Brain microvascular endothelial cell (primary cell): ENCODE measurements at regions not wholly inside any gene's neighbourhood (a gene's known extent, or its start where the extent isn't known, plus 50 kb on each side); places are given as distances from the start of the nearest gene placed in this dataset.

Experiments
- DNase-seq: peaks from one replicate; pipeline ENCODE4 v3.0.0-alpha.2; 2020
- H3K27ac ChIP-seq: fragments of 250-450 bp; sonication (Bioruptor Pico); 2 replicates; pipeline ENCODE4 v1.5.1; 2020; ENCODE audit warnings: mild to moderate bottlenecking, moderate library complexity
- H3K27me3 ChIP-seq: fragments of 250-450 bp; sonication (Bioruptor Pico); replicated peaks from 2 replicates; pipeline ENCODE4 v1.5.1; 2020; ENCODE audit warnings: mild to moderate bottlenecking
- H3K36me3 ChIP-seq: fragments of 250-450 bp; sonication (Bioruptor Pico); replicated peaks from 2 replicates; pipeline ENCODE4 v1.5.1; 2020; ENCODE audit warnings: mild to moderate bottlenecking
- H3K4me3 ChIP-seq: 2 replicates; pipeline ENCODE4 v1.5.1; 2011; ENCODE audit warnings: low read depth, mild to moderate bottlenecking, control low read depth, low read length, moderate library complexity
- CTCF ChIP-seq: IDR thresholded peaks from 2 replicates; pipeline ENCODE4 v1.5.1; 2011; ENCODE audit warnings: low read depth, mild to moderate bottlenecking, moderate library complexity, low read length, control low read depth, inconsistent platforms; ENCODE audit errors: missing control alignments
- in situ Hi-C: cut with HindIII; loops from 2 replicates; pipeline ENCODE4 v1.10.0; 2017; ENCODE audit warnings: low sequenced_read_pairs, low pct_ligation_motif_present

GRCh38 chr1:82263396-82263795, 462.7 kb downstream of the ADGRL2 start:
- Histone ChIP-seq H3K36me3 (no peaks in the 10 kb centered on the region), H3K27ac (no peak overlapping the region), H3K4me3 (no peak overlapping the region), H3K27me3 (no peaks in the 10 kb centered on the region)
- TF ChIP-seq CTCF = no peak
- in situ Hi-C loops = no loop called here
- DNase-seq = no peak

- no peak for TF ChIP-seq CTCF
- H3K27ac ChIP-seq = no peak overlapping the region
- no peak for DNase-seq
- no peaks in the 10 kb centered on the region for H3K36me3 ChIP-seq
- in situ Hi-C loops = no loop called here
- H3K27me3 ChIP-seq = no peaks in the 10 kb centered on the region
- no peak overlapping the region for H3K4me3 ChIP-seq
These were observed 459.9 kb downstream of the ADGRL2 start for GRCh38 chr1:82260666-82261065.

GRCh38 chr1:82260051-82260450, 459.3 kb downstream of the ADGRL2 start:
- no peak for TF ChIP-seq CTCF
- DNase-seq = no peak
- Histone ChIP-seq H3K36me3 (no peaks in the 10 kb centered on the region), H3K27ac (no peak overlapping the region), H3K27me3 (no peaks in the 10 kb centered on the region), H3K4me3 (no peak overlapping the region)
- in situ Hi-C loops = no loop called here

GRCh38 chr1:82258887-82259286, 458.2 kb downstream of the ADGRL2 start:
- TF ChIP-seq CTCF = no peak
- no peaks in the 10 kb centered on the region for H3K27me3 ChIP-seq
- H3K4me3 ChIP-seq = no peak overlapping the region
- no peak overlapping the region for H3K27ac ChIP-seq
- in situ Hi-C loops = no loop called here
- no peak for DNase-seq
- H3K36me3 ChIP-seq = no peaks in the 10 kb centered on the region

GRCh38 chr1:82246050-82246449, 445.3 kb downstream of the ADGRL2 start:
- H3K27ac ChIP-seq = no peak overlapping the region
- H3K27me3 ChIP-seq = no peaks in the 10 kb centered on the region
- no peaks in the 10 kb centered on the region for H3K36me3 ChIP-seq
- in situ Hi-C loops = no loop called here
- DNase-seq = no peak
- H3K4me3 ChIP-seq = no peak overlapping the region
- TF ChIP-seq CTCF = no peak

- in situ Hi-C loops = no loop called here
- Histone ChIP-seq H3K4me3 (no peak overlapping the region), H3K36me3 (no peaks in the 10 kb centered on the region), H3K27me3 (no peaks in the 10 kb centered on the region), H3K27ac (no peak overlapping the region)
- DNase-seq = no peak
- TF ChIP-seq CTCF = no peak
These were observed 444.7 kb downstream of the ADGRL2 start for GRCh38 chr1:82245345-82246014.
